HFFc6 (cell line): ENCODE measurements at regions not wholly inside any gene's neighbourhood (a gene's known extent, or its start where the extent isn't known, plus 50 kb on each side); places are given as distances from the start of the nearest gene placed in this dataset.

ENCODE experiments used
- DNase-seq: peaks from one replicate; pipeline ENCODE4 v3.0.0-alpha.2; 2018
- H3K27ac Mint-ChIP-seq: 2 replicates; pipeline ENCODE4 v1.8.0; 2020; ENCODE audit warnings: mild to moderate bottlenecking, mixed read lengths
- H3K27me3 Mint-ChIP-seq: 2 replicates; pipeline ENCODE4 v1.8.0; 2021; ENCODE audit warnings: mild to moderate bottlenecking, moderate library complexity, mixed read lengths; ENCODE audit not compliant: insufficient read depth
- H3K36me3 Mint-ChIP-seq: 2 replicates; pipeline ENCODE4 v1.8.0; 2021; ENCODE audit warnings: low read depth, mixed read lengths
- H3K4me1 Mint-ChIP-seq: 2 replicates; pipeline ENCODE4 v1.8.0; 2020; ENCODE audit warnings: low read depth, mixed read lengths
- H3K4me3 Mint-ChIP-seq: 2 replicates; pipeline ENCODE4 v1.8.0; 2020; ENCODE audit warnings: mild to moderate bottlenecking, moderate library complexity, mixed read lengths
- H3K9me3 Mint-ChIP-seq: 2 replicates; pipeline ENCODE4 v1.8.0; 2020; ENCODE audit warnings: mild to moderate bottlenecking, mixed read lengths
- CTCF ChIP-seq: fragments of 200-600 bp; sonication (generic); IDR thresholded peaks from 2 replicates; pipeline ENCODE4 v1.5.0; 2021; ENCODE audit warnings: antibody characterized with exemption, mild to moderate bottlenecking

- H3K27ac Mint-ChIP-seq, result no peak overlapping the region
- H3K27me3 Mint-ChIP-seq, result peaks cover 2% of the 10 kb centered on the region; the same call in 1 of the 2 replicates
- H3K4me1 Mint-ChIP-seq, result no peaks in the 10 kb centered on the region
- no peak overlapping the region for H3K4me3 Mint-ChIP-seq
- no peak for TF ChIP-seq CTCF
- DNase-seq, result no peak
- H3K36me3 Mint-ChIP-seq, result no peaks in the 10 kb centered on the region
- peaks cover 59% of the 10 kb centered on the region for H3K9me3 Mint-ChIP-seq
These were observed 380.0 kb upstream of the B3GAT1 start for GRCh38 chr11:134792044-134792443.

GRCh38 chr11:134791102-134791501, 379.1 kb upstream of the B3GAT1 start:
- no peak for DNase-seq
- Mint-ChIP-seq H3K4me3 (no peak overlapping the region), H3K36me3 (no peaks in the 10 kb centered on the region), H3K4me1 (no peaks in the 10 kb centered on the region), H3K9me3 (peaks cover 62% of the 10 kb centered on the region), H3K27me3 (no peaks in the 10 kb centered on the region), H3K27ac (no peak overlapping the region)
- TF ChIP-seq CTCF, result no peak

GRCh38 chr11:134789104-134789503, 377.1 kb upstream of the B3GAT1 start:
- no peak for DNase-seq
- no peak for TF ChIP-seq CTCF
- Mint-ChIP-seq H3K9me3 (peaks cover 73% of the 10 kb centered on the region), H3K4me1 (no peaks in the 10 kb centered on the region), H3K27ac (no peak overlapping the region), H3K27me3 (no peaks in the 10 kb centered on the region), H3K36me3 (no peaks in the 10 kb centered on the region), H3K4me3 (no peak overlapping the region)

- H3K36me3 Mint-ChIP-seq, result no peaks in the 10 kb centered on the region
- H3K4me1 Mint-ChIP-seq, result no peaks in the 10 kb centered on the region
- peaks cover 77% of the 10 kb centered on the region for H3K9me3 Mint-ChIP-seq
- no peak overlapping the region for H3K27ac Mint-ChIP-seq
- H3K27me3 Mint-ChIP-seq, result no peaks in the 10 kb centered on the region
- no peak overlapping the region for H3K4me3 Mint-ChIP-seq
- TF ChIP-seq CTCF, result no peak
- no peak for DNase-seq
These were observed 374.6 kb upstream of the B3GAT1 start for GRCh38 chr11:134786636-134787035.

- no peak overlapping the region for H3K4me3 Mint-ChIP-seq
- H3K36me3 Mint-ChIP-seq, result no peaks in the 10 kb centered on the region
- no peak overlapping the region for H3K27ac Mint-ChIP-seq
- no peak for TF ChIP-seq CTCF
- H3K27me3 Mint-ChIP-seq, result no peaks in the 10 kb centered on the region
- no peaks in the 10 kb centered on the region for H3K4me1 Mint-ChIP-seq
- DNase-seq, result no peak
- H3K9me3 Mint-ChIP-seq, result peaks cover 81% of the 10 kb centered on the region
These were observed 373.7 kb upstream of the B3GAT1 start for GRCh38 chr11:134785660-134786284.

GRCh38 chr11:134785059-134785458, 373.0 kb upstream of the B3GAT1 start:
- Mint-ChIP-seq H3K27me3 (no peaks in the 10 kb centered on the region), H3K27ac (no peak overlapping the region), H3K9me3 (peaks cover 82% of the 10 kb centered on the region), H3K4me1 (no peaks in the 10 kb centered on the region), H3K36me3 (no peaks in the 10 kb centered on the region), H3K4me3 (no peak overlapping the region)
- TF ChIP-seq CTCF, result no peak
- no peak for DNase-seq
